COR-L47 (cell line): ENCODE measurements at regions not wholly inside any gene's neighbourhood (a gene's known extent, or its start where the extent isn't known, plus 50 kb on each side); places are given as distances from the start of the nearest gene placed in this dataset.

ENCODE experiments used
- DNase-seq: peaks from one replicate; lab custom pipeline; 2025; lab: John Stamatoyannopoulos, UW

DNA sequence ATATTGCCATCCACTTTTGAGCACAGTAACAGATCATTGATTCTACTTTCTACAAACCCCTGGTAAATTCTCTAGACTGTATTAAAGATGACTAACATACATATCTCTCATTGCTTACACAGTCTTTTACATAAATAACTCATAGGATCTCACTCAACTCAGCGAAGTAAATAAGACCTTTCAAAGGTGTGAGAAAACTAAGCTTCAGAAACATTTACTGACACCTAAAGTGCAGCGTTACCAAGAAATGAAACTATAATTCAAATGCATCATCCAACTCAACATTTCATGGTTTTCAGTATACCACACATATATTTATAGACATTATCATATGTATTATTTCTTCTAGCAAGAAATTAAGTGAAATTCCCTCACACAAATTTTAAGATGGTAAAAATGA is 189.8 kb downstream of the METTL4 start:
- DNase-seq = no peak

DNA sequence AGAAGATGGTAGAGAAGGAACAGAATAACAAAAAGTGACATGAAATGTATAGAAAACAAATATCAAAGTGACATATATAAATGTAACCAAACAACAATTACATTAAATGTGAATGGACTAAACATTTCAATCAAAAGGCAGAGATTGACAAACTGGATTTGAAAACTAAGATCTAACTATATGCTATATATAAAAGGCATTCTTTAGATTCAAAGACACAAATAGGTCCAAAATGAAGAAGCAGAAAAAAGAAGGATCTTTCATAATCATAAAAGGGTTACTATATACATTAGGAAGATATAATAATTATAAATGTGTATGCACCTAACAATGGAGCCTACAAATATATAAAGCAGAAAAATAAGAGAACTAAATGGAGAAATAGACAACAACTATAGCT is 183.7 kb downstream of the METTL4 start:
- no peak for DNase-seq

DNA sequence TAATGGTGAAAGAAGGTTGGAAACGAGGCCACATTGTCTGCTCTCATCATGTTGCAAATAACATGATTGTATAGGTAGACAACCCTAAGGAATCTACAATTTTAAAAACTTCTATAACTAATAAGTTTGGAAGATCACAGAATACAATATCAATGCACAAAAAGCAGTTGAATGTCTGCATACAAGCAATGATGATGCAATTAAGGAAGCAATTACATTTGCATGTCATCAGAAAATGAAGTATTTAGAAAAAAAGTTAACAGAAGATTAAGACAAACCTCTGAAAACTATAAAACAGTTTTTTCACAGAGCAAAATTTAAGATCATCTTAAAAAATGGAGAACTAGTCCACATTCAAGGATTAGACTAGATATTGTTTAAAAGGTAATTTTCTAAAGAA is 181.1 kb downstream of the METTL4 start:
- DNase-seq = no peak

DNA sequence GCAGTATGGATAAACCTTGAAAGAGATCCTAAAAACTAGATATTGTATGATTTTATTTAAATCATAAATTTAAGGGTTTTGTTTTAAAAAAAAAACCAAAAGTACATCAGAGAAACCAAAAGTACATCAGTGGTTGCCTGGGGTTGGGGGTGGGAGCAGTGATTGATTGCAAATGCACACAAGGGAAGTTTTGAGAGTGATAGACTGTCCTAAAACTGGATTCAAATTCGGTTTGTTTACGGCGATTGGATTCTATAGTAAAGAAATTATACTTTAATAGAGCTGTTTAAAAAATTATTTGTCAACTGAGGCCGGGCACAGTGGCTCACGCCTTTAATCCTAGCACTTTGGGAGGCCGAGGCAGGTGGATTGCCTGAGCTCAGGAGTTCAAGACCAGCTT is 179.8 kb downstream of the METTL4 start:
- DNase-seq = no peak

GRCh38 chr18:2392446-2392845 is 178.9 kb downstream of the METTL4 start:
- DNase-seq = no peak

GRCh38 chr18:2394684-2395083 is 176.6 kb downstream of the METTL4 start:
- DNase-seq = no peak

- DNase-seq = no peak
Measured at GRCh38 chr18:2395427-2396161, 175.7 kb downstream of the METTL4 start.

DNA sequence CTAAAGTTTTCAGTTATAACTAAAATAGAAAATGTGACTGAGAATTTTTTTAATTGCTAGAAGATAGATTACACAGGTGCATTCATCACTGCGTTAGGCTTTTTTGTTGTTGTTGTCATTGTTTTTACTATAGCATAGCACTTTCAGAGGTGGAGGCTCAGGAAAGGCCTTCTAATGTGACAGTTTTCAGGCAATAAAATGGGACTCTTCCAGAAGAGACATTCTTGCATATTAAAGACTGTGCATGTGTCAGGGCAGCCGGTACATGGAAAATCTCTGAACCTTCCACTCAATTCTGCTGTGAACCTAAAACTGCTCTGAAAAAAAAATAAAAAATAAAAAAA is 175.2 kb downstream of the METTL4 start:
- no peak for DNase-seq

- DNase-seq = no peak
Measured at GRCh38 chr18:2400701-2401196, 170.6 kb downstream of the METTL4 start.

DNA sequence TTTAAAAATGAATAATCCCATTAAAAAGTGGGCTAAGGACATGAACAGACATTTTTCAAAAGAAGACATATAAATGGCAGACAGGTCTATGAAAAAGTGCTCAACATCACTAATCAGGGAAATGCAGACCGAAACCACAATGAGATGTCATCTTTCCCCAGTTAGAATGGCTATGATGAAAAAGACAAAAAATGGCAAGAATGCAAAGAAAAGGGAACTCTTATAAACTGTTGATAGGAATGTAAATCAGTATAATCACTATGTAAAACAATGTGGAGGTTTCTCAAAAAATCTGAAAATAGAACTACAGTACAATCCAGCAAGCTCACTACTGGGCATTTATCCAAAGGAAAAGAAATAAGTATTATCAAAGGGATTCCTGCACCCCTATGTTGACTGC is 169.2 kb downstream of the METTL4 start:
- DNase-seq = no peak

GRCh38 chr18:2406544-2406943 is 164.8 kb downstream of the METTL4 start:
- DNase-seq = no peak

GRCh38 chr18:2407961-2408360 is 163.3 kb downstream of the METTL4 start:
- no peak for DNase-seq

DNA sequence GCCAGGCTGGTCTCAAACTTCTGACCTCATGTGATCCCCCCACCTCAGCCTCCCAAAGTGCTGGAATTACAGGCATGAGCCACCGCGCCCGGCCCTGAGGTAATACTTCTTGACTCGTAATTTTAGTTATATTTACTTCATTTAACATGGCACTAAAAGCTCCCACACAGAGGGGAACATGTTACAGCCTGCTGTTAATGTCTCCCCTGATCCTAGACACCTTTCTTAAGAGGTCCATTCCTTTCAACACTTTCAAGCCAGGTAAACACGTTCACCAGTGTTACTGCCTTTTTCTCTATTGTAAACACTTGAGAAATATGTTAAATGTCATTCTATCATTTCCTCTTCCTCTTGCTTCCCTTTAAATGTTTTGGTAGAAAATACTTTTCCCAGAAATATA is 161.4 kb downstream of the METTL4 start:
- DNase-seq = no peak

DNA sequence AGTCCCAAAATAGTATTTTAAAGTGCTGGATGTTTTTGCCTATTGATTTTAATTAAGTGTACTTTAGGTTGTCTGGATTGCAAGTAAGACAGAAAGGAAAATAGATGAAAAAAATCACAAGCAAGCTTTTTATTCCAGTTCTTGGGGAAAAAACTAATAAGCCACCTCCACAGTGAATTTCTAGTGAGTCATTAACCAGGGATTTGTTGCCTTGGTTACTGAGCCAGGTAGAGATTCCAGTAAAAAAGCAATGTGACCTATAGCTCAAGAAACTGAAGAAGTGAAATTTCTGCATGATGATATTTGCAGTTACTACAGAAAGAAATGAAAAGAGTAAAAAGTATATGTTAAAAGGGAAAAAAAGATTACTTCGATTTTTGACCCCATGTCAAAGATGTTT is 160.6 kb downstream of the METTL4 start:
- DNase-seq = no peak

DNA sequence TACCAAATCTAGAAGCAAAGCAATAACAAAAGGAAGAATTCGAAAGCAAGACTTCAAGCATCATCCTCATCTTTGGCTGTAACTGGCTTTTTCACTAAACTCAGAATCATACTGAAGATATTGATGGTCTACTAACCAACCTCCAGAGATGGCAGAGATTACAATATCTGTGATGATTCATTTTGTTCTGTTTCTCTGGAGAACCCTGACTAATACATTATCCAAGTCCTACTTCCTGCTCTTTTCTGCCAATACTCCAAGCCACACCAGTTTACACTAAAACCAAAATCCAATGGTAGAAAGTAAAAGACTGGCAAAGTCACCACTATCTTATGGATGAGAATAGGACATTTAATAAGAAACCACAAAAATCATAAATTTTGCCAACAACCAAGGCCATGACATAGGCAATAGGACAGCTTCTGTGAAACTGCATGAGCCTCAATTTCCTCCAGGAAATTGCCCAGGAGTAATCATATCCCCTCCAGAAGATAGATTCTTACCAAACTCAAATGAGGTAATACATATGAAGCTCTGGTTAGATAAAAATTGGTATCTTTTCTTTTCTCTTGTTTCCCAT is 159.8 kb downstream of the METTL4 start:
- no peak for DNase-seq

GRCh38 chr18:2412281-2412680 is 159.0 kb downstream of the METTL4 start:
- no peak for DNase-seq

DNA sequence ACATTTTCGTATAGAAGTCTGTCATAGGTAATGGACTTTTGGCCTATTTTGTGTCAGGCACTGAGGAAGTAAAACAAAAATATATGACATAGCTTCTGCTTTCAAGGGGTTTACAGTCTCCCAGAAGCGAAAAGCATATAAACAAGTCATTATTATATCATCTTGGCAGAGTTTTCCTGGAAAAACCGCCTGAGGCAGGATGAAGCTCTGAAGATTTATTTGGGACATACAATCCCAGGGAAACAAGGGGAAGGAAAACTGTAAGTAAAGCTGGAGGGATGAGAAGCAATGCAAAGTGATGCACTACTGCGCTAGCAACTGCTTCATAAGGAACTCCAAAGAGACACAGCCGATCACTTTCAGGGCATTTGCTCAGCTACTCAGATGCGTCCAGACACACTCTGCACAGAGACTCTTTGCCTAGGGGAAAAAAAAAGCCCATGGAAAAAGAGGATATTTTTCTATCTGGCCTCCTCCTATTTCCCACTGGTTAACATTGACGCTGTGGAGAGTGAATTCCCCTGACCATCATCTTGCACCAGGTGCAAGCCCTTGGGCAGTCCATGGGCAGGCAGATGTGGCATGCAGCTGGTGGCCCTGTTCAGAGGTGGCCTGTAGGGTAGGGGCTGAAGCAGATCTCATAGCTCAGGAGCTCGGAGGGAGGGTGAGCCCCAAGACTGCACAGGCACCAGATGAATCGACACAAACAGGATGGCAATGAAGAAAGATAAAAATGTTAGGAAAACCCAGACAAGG is 158.1 kb downstream of the METTL4 start:
- no peak for DNase-seq

- DNase-seq = no peak
Measured at GRCh38 chr18:2414235-2414634, 157.1 kb downstream of the METTL4 start.

DNA sequence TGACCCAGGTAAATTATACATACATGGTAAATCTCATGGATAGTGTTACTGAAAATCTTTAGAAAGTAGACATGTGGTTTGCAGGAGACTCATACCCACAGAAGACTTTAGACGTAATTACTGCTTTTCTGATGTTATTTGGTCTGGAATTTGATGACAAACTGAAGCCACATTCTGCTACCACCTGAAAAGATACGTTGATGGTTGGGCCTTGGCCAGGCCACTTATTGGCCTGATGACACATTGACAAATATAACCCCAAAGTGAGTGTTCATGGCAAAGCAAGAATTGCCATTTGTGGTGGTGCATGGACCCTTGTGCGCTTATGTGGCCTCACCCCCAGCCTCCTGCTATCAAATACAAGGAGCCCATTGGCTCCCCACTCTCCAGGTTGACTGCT is 155.6 kb downstream of the METTL4 start:
- no peak for DNase-seq

- DNase-seq = no peak
Measured at GRCh38 chr18:2417861-2418610, 153.3 kb downstream of the METTL4 start.

GRCh38 chr18:2420367-2420766 is 150.9 kb downstream of the METTL4 start:
- no peak for DNase-seq

GRCh38 chr18:2423761-2424160 is 147.5 kb downstream of the METTL4 start:
- DNase-seq = no peak

GRCh38 chr18:2424420-2424819 is 146.9 kb downstream of the METTL4 start:
- no peak for DNase-seq
